Ishikawa (cell line): ENCODE measurements at regions not wholly inside any gene's neighbourhood (a gene's known extent, or its start where the extent isn't known, plus 50 kb on each side); places are given as distances from the start of the nearest gene placed in this dataset.

Source experiments
- CEBPB ChIP-seq: IDR thresholded peaks from 2 replicates; pipeline ENCODE4 v1.6.1; 2012
- EGR1 ChIP-seq: IDR thresholded peaks from 2 replicates; pipeline ENCODE4 v1.6.1; 2012
- TCF12 ChIP-seq: IDR thresholded peaks from 2 replicates; pipeline ENCODE4 v1.6.1; 2012; ENCODE audit warnings: low read depth
- YY1 ChIP-seq: IDR thresholded peaks from 2 replicates; pipeline ENCODE4 v1.6.1; 2012; ENCODE audit warnings: low read depth
- TF ChIP-seq, protein P1 (sequence below): IDR thresholded peaks from 2 replicates; pipeline ENCODE4 v1.6.1; 2012; ENCODE audit warnings: low read depth, mild to moderate bottlenecking
- TF ChIP-seq, protein P2 (sequence below): IDR thresholded peaks from 2 replicates; pipeline ENCODE4 v1.6.1; 2012

DNA sequence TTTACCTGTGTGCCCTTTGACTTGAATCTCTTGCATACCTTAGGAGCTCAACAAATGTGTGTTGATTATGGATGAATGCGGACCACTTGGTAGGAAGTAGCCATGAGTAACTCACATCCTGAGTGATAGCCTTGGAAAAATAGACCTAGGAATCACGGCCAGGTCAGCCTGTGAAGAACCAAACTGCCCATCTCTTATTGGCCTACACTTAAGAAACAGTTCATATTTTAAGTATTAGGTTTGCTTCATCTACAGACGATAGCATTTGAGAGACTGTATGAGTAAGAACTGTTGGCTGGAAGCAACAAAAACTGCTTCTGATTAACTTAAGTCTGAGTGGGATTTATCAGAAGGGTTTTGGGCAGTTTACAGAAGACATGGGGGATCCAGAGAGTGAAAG, 152.5 kb upstream of the ADRA1D start:
- TF ChIP-seq, protein P1, sequence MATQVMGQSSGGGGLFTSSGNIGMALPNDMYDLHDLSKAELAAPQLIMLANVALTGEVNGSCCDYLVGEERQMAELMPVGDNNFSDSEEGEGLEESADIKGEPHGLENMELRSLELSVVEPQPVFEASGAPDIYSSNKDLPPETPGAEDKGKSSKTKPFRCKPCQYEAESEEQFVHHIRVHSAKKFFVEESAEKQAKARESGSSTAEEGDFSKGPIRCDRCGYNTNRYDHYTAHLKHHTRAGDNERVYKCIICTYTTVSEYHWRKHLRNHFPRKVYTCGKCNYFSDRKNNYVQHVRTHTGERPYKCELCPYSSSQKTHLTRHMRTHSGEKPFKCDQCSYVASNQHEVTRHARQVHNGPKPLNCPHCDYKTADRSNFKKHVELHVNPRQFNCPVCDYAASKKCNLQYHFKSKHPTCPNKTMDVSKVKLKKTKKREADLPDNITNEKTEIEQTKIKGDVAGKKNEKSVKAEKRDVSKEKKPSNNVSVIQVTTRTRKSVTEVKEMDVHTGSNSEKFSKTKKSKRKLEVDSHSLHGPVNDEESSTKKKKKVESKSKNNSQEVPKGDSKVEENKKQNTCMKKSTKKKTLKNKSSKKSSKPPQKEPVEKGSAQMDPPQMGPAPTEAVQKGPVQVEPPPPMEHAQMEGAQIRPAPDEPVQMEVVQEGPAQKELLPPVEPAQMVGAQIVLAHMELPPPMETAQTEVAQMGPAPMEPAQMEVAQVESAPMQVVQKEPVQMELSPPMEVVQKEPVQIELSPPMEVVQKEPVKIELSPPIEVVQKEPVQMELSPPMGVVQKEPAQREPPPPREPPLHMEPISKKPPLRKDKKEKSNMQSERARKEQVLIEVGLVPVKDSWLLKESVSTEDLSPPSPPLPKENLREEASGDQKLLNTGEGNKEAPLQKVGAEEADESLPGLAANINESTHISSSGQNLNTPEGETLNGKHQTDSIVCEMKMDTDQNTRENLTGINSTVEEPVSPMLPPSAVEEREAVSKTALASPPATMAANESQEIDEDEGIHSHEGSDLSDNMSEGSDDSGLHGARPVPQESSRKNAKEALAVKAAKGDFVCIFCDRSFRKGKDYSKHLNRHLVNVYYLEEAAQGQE: no peak
- TF ChIP-seq, protein P2, sequence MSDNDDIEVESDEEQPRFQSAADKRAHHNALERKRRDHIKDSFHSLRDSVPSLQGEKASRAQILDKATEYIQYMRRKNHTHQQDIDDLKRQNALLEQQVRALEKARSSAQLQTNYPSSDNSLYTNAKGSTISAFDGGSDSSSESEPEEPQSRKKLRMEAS: no peak
- TF ChIP-seq CEBPB (no peak), EGR1 (no peak), TCF12 (no peak), YY1 (no peak)
